H1 (cell line): ENCODE measurements at regions not wholly inside any gene's neighbourhood (a gene's known extent, or its start where the extent isn't known, plus 50 kb on each side); places are given as distances from the start of the nearest gene placed in this dataset.

Source experiments
- CTCF ChIA-PET: fragments of 300-600 bp; sonication (Branson Sonifier 250); formaldehyde crosslinking; loops from one replicate; lab custom pipeline; 2021; ENCODE audit not compliant: partially characterized antibody; lab: Charles Lee
- POLR2A ChIA-PET: fragments of 300-600 bp; sonication (Branson Sonifier 250); formaldehyde crosslinking; loops from one replicate; lab custom pipeline; 2021; ENCODE audit warnings: inconsistent platforms; ENCODE audit not compliant: partially characterized antibody; lab: Charles Lee
- DNase-seq, 2 experiments: peaks; one replicate each; pipeline versions ENCODE4 v3.0.0 to v3.0.0-alpha.2; 2010 to 2022; ENCODE audit warnings: low spot score in 2 of 2, low read depth in 1 of 2, mixed read lengths in 1 of 2
- FAIRE-seq: peaks from 2 replicates; lab custom pipeline; 2011; peaks lifted over from hg19 to GRCh38; lab: Jason Lieb, UNC
- H2AFZ ChIP-seq: 2 replicates; pipeline ENCODE4 v1.8.1; 2012; ENCODE audit warnings: low read length, inconsistent platforms
- H2AK5ac ChIP-seq: 2 replicates; pipeline ENCODE4 v1.6.1; 2013; ENCODE audit warnings: low read depth, low read length
- H2BK120ac ChIP-seq: replicated peaks from 2 replicates; pipeline ENCODE3; 2013; ENCODE audit warnings: low read depth, low read length, inconsistent platforms
- H2BK12ac ChIP-seq: 2 replicates; pipeline ENCODE4 v1.6.1; 2013; ENCODE audit warnings: low read depth, low read length
- H2BK15ac ChIP-seq: 2 replicates; pipeline ENCODE4 v1.6.1; 2013; ENCODE audit warnings: low read length
- H2BK20ac ChIP-seq: 2 replicates; pipeline ENCODE4 v1.6.1; 2013; ENCODE audit warnings: low read length
- H2BK5ac ChIP-seq: 2 replicates; pipeline ENCODE4 v1.6.1; 2013; ENCODE audit warnings: low read depth, low read length
- H3K14ac ChIP-seq: 2 replicates; pipeline ENCODE4 v1.6.1; 2013; ENCODE audit warnings: inconsistent platforms; ENCODE audit not compliant: insufficient read length
- H3K18ac ChIP-seq: 2 replicates; pipeline ENCODE4 v1.6.1; 2013; ENCODE audit warnings: low read length; ENCODE audit errors: extremely low read depth
- H3K23ac ChIP-seq: 2 replicates; pipeline ENCODE4 v1.6.1; 2013; ENCODE audit warnings: inconsistent platforms; ENCODE audit not compliant: insufficient read length
- H3K23me2 ChIP-seq: 2 replicates; pipeline ENCODE4 v1.6.1; 2013; ENCODE audit warnings: low read depth, low read length
- H3K27ac ChIP-seq: 2 replicates; pipeline ENCODE4 v1.6.1; 2011; ENCODE audit warnings: low read depth, low read length, inconsistent platforms
- H3K27me3 ChIP-seq, 4 experiments: replicated peaks in 1 of 4; 1 replicate in 1 of 4; 2 replicates in 3 of 4; pipeline versions ENCODE4 v1.6.1 to v1.8.1; 2011 to 2013; ENCODE audit warnings: low read length in 3 of 4, mild to moderate bottlenecking in 3 of 4, inconsistent platforms in 2 of 4, mixed read lengths in 2 of 4, moderate library complexity in 1 of 4; ENCODE audit not compliant: control insufficient read depth in 3 of 4, insufficient read depth in 3 of 4; ENCODE audit errors: extremely low read depth in 1 of 4
- H3K36me3 ChIP-seq, 4 experiments: 2 replicates each; pipeline versions ENCODE4 v1.6.1 to v1.8.1; 2011 to 2013; ENCODE audit warnings: mild to moderate bottlenecking in 4 of 4, low read length in 3 of 4, moderate library complexity in 2 of 4, control low read depth in 1 of 4, inconsistent platforms in 1 of 4; ENCODE audit not compliant: insufficient read depth in 4 of 4, control insufficient read depth in 2 of 4
- H3K4ac ChIP-seq: replicated peaks from 2 replicates; pipeline ENCODE3; 2013; ENCODE audit warnings: low read length, low read depth, mixed read lengths, inconsistent platforms; ENCODE audit not compliant: insufficient read length
- H3K4me1 ChIP-seq, 4 experiments: replicated peaks in 1 of 4; 1 replicate in 1 of 4; 2 replicates in 3 of 4; pipeline versions ENCODE4 v1.6.1 to v1.8.1; 2011 to 2013; ENCODE audit warnings: low read length in 3 of 4, inconsistent platforms in 2 of 4, mixed read lengths in 1 of 4; ENCODE audit not compliant: insufficient read depth in 4 of 4, control insufficient read depth in 3 of 4
- H3K4me2 ChIP-seq, 2 experiments: 2 replicates each; pipeline versions ENCODE4 v1.6.1 to v1.8.1; 2011 to 2013; ENCODE audit warnings: low read depth in 2 of 2, low read length in 2 of 2, control low read depth in 1 of 2, inconsistent platforms in 1 of 2, mild to moderate bottlenecking in 1 of 2; ENCODE audit not compliant: insufficient read depth in 1 of 2
- H3K4me3 ChIP-seq, 4 experiments: fragments of 200-600, 300-600 bp in 1 of 4; sonication (generic), shearing (Covaris generic), sonication (Bioruptor Twin) in 1 of 4; 2 replicates each; pipeline versions ENCODE4 v1.5.1 to v1.8.1; 2011 to 2016; ENCODE audit warnings: low read length in 4 of 4, low read depth in 3 of 4, control low read depth in 2 of 4, inconsistent platforms in 2 of 4, mild to moderate bottlenecking in 2 of 4, mixed read lengths in 1 of 4, moderate library complexity in 1 of 4; ENCODE audit not compliant: insufficient read depth in 2 of 4; ENCODE audit errors: extremely low read depth in 1 of 4
- H3K56ac ChIP-seq: replicated peaks from 2 replicates; pipeline ENCODE3; 2013; ENCODE audit warnings: low read depth, mild to moderate bottlenecking, mixed read lengths, low read length, inconsistent platforms; ENCODE audit not compliant: insufficient read length
- H3K79me1 ChIP-seq: 2 replicates; pipeline ENCODE4 v1.6.1; 2013; ENCODE audit warnings: low read depth, low read length, control low read depth
- H3K79me2 ChIP-seq, 2 experiments: 2 replicates each; pipeline versions ENCODE4 v1.6.1 to v1.8.1; 2012 to 2013; ENCODE audit warnings: low read length in 2 of 2, mild to moderate bottlenecking in 2 of 2, inconsistent platforms in 1 of 2; ENCODE audit not compliant: insufficient read depth in 2 of 2, control insufficient read depth in 1 of 2
- H3K9ac ChIP-seq, 4 experiments: replicated peaks in 1 of 4; 1 replicate in 1 of 4; 2 replicates in 3 of 4; pipeline versions ENCODE4 v1.6.1 to v1.8.1; 2011 to 2013; ENCODE audit warnings: low read depth in 3 of 4, low read length in 3 of 4, control low read depth in 2 of 4, mild to moderate bottlenecking in 2 of 4, moderate library complexity in 2 of 4, inconsistent platforms in 1 of 4; ENCODE audit errors: extremely low read depth in 1 of 4
- H3K9me3 ChIP-seq, 2 experiments: 2 replicates each; pipeline versions ENCODE4 v1.6.1 to v1.8.1; 2012 to 2013; ENCODE audit warnings: mild to moderate bottlenecking in 2 of 2, moderate library complexity in 2 of 2, control low read depth in 1 of 2, inconsistent platforms in 1 of 2, low read depth in 1 of 2, low read length in 1 of 2, mixed read lengths in 1 of 2; ENCODE audit not compliant: insufficient read depth in 2 of 2
- H4K20me1 ChIP-seq, 2 experiments: replicated peaks in 1 of 2; 2 replicates each; pipeline versions ENCODE3 to v1.8.1; 2011 to 2013; ENCODE audit warnings: inconsistent platforms in 2 of 2, low read length in 2 of 2, mild to moderate bottlenecking in 1 of 2; ENCODE audit not compliant: insufficient read depth in 2 of 2, control insufficient read depth in 1 of 2
- H4K5ac ChIP-seq: 2 replicates; pipeline ENCODE4 v1.6.1; 2013; ENCODE audit warnings: low read length, low read depth, mixed read lengths, inconsistent platforms; ENCODE audit not compliant: insufficient read length
- H4K8ac ChIP-seq: 2 replicates; pipeline ENCODE4 v1.8.0; 2013; ENCODE audit warnings: mild to moderate bottlenecking, moderate library complexity, low read length, inconsistent platforms; ENCODE audit not compliant: insufficient read depth; ENCODE audit errors: extremely low read depth
- H4K91ac ChIP-seq: replicated peaks from 2 replicates; pipeline ENCODE3; 2013; ENCODE audit warnings: low read length, mixed read lengths, inconsistent platforms; ENCODE audit not compliant: insufficient read length
- BRCA1 ChIP-seq: IDR thresholded peaks from 2 replicates; pipeline ENCODE4 v1.6.1; 2012; ENCODE audit warnings: low read depth, low read length, improper control_type of control experiment
- CBX8 ChIP-seq: fragments of 300-800, 300-1000 bp; sonication (generic); IDR thresholded peaks from 2 replicates; pipeline ENCODE4 v1.7.1; 2016; ENCODE audit warnings: low read depth, low read length, borderline replicate concordance
- GTF2F1 ChIP-seq: IDR thresholded peaks from 2 replicates; pipeline ENCODE4 v1.6.1; 2012; ENCODE audit warnings: low read depth, low read length, improper control_type of control experiment, borderline replicate concordance
- YY1 ChIP-seq: IDR thresholded peaks from 2 replicates; pipeline ENCODE4 v1.6.1; 2011; ENCODE audit warnings: low read depth, mild to moderate bottlenecking, low read length
- WGBS, 2 experiments: shearing (Covaris generic) in 1 of 2; methylation state at CpG; one replicate each; pipeline versions ENCODE4 v1.1.6 to v1.1.7; 2013 to 2015; ENCODE audit warnings: low lambda C conversion rate in 2 of 2, mixed read lengths in 2 of 2, inconsistent platforms in 1 of 2, low coverage in 1 of 2, missing lambda C conversion rate in 1 of 2; ENCODE audit not compliant: insufficient replicate concordance in 2 of 2, insufficient coverage in 1 of 2, insufficient read length in 1 of 2; ENCODE audit errors: extremely low coverage in 1 of 2, missing lambda C conversion rate in 1 of 2; 5-methylcytosine and 5-hydroxymethylcytosine counted together

- no peak overlapping the region for H3K4ac ChIP-seq
- H3K56ac ChIP-seq: no peak overlapping the region
- H4K8ac ChIP-seq: no peak overlapping the region
- ChIA-PET CTCF (no interaction called here), POLR2A (no interaction called here)
- DNase-seq (no peak), FAIRE-seq (no peak)
- no peaks in the 10 kb centered on the region for H3K36me3 ChIP-seq
- H4K5ac ChIP-seq: no peak overlapping the region
- no peaks in the 10 kb centered on the region for H3K79me2 ChIP-seq
- H3K4me2 ChIP-seq: no peak overlapping the region
- H2BK15ac ChIP-seq: no peak overlapping the region
- no peak overlapping the region for H3K9ac ChIP-seq
- no peak overlapping the region for H4K91ac ChIP-seq
- H4K20me1 ChIP-seq: no peaks in the 10 kb centered on the region
- H3K79me1 ChIP-seq: no peaks in the 10 kb centered on the region
- no peaks in the 10 kb centered on the region for H3K27me3 ChIP-seq
- no peak overlapping the region for H3K18ac ChIP-seq
- no peaks in the 10 kb centered on the region for H3K9me3 ChIP-seq
- H3K23me2 ChIP-seq: no peaks in the 10 kb centered on the region
- no peak overlapping the region for H2BK12ac ChIP-seq
- H2BK5ac ChIP-seq: no peak overlapping the region
- H3K14ac ChIP-seq: no peak overlapping the region
- WGBS, 2 experiments: 93% methylated on average over 4 of the region's 4 CpGs; no CpG with 5 or more reads in 1 of the 2 experiments
- H2AK5ac ChIP-seq: no peak overlapping the region
- H3K4me1 ChIP-seq: no peaks in the 10 kb centered on the region; a peak in 1 of 7 replicates
- H2AFZ ChIP-seq: no peak overlapping the region
- H3K27ac ChIP-seq: no peak overlapping the region
- H2BK120ac ChIP-seq: no peak overlapping the region
- no peak for TF ChIP-seq GTF2F1
- no peak for TF ChIP-seq CBX8
- no peak for TF ChIP-seq YY1
- TF ChIP-seq BRCA1: no peak
- H3K23ac ChIP-seq: no peak overlapping the region
- H2BK20ac ChIP-seq: no peak overlapping the region
- H3K4me3 ChIP-seq: no peak overlapping the region
Observed at GRCh38 chr6:47932575-47932974, 150.7 kb downstream of the OPN5 start.
